Epithelial cell of esophagus (primary cell): ENCODE measurements at regions not wholly inside any gene's neighbourhood (a gene's known extent, or its start where the extent isn't known, plus 50 kb on each side); places are given as distances from the start of the nearest gene placed in this dataset.

Experiments used
- DNase-seq: peaks from one replicate; pipeline ENCODE4 v3.0.0; 2010; ENCODE audit warnings: low read depth
- H3K4me3 ChIP-seq: 2 replicates; pipeline ENCODE4 v1.5.1; 2011; ENCODE audit warnings: mild to moderate bottlenecking, low read length, control low read depth
- TF ChIP-seq, protein P1 (sequence below): IDR thresholded peaks from 2 replicates; pipeline ENCODE4 v1.5.1; 2011; ENCODE audit warnings: low read depth, mild to moderate bottlenecking, low read length, control low read depth, inconsistent platforms; ENCODE audit not compliant: insufficient read depth; ENCODE audit errors: missing control alignments

DNA sequence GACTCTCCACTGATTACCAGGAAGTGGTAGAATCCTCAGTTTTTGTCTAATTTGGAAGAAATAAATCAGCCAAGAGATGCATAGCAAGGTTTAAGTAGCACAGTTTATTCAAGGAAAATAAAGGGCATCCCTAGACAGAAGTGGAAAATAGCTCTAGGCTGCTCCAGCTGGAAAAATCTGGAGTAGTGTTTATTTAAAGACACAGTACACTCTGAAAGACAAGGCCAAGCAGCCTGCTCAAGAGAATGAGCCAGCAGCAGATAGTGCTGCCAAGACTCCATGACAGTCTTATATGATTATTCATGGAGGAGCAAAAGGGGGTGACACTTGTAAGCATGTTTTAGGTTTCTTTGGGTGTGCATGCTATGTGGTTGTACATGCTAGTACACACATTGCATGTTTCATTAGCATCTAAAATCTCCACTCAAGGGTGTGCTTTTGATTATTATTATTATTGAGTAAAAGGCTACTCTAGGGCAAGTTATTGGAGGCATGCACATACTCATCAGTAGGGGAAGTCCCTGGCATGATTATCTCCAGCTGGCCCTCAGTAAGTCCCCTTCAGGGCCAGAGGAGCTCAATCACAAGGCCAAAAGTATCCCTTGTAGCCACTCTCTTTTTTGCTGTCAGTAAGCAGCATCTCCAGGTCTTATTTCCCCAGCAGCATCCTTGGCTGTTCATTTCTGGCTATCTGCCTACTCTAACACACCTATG, 85.1 kb upstream of the USP9Y start:
- TF ChIP-seq, protein P1, sequence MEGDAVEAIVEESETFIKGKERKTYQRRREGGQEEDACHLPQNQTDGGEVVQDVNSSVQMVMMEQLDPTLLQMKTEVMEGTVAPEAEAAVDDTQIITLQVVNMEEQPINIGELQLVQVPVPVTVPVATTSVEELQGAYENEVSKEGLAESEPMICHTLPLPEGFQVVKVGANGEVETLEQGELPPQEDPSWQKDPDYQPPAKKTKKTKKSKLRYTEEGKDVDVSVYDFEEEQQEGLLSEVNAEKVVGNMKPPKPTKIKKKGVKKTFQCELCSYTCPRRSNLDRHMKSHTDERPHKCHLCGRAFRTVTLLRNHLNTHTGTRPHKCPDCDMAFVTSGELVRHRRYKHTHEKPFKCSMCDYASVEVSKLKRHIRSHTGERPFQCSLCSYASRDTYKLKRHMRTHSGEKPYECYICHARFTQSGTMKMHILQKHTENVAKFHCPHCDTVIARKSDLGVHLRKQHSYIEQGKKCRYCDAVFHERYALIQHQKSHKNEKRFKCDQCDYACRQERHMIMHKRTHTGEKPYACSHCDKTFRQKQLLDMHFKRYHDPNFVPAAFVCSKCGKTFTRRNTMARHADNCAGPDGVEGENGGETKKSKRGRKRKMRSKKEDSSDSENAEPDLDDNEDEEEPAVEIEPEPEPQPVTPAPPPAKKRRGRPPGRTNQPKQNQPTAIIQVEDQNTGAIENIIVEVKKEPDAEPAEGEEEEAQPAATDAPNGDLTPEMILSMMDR: no peak
- DNase-seq: no peak
- no peak overlapping the region for H3K4me3 ChIP-seq

DNA sequence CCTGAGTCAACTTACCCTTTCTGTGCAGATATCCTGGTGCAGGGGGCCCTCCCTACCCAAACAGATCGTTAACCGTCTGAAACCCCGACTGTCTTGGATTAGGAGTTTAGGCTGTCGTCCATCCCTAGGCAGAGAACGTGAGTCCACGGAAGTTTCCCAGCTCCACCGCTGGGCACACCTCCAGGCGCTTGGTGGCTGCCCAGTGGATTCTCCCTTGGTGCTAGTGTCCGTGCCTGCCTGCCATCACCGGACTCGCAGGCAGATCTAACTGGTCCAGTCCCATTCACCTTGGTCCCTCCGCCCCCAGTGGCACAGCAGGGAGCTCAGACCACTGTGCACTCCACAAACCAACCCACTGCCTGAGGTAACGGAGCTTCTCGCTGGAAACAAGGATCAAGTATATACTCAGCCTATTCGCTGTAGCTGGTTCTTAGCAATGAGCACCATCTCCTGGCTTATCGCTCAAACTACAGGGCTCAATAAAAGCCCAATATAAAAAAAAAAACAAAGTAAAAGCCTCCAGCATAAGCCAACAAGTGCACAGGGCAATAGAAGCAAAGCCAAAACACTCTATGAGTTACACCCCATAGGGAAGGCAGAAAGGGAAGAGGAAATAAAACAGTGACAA, 79.5 kb upstream of the USP9Y start:
- H3K4me3 ChIP-seq: no peak overlapping the region
- TF ChIP-seq, protein P1: peak; percentile 66
- peak; percentile 54 for DNase-seq

DNA sequence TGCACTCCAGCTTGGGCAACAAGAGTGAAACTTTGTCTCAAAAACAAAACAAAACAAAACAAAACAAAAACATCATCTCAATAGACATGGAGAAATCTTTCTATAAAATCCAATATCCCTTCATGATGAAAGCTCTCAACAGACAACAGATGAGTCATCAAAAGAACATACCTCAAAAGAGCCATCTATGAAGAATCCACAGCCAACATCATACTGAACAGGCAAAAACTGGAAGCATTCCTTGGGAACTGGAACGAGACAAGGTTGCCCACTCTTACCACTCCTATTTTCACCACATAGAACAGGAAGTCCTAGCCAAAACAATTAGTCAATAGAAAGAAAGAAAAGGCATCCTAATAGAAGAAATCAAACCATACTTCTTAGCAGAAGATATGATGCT, 77.8 kb upstream of the USP9Y start:
- TF ChIP-seq, protein P1: no peak
- peak; percentile 29 for DNase-seq
- H3K4me3 ChIP-seq: no peak overlapping the region

DNA sequence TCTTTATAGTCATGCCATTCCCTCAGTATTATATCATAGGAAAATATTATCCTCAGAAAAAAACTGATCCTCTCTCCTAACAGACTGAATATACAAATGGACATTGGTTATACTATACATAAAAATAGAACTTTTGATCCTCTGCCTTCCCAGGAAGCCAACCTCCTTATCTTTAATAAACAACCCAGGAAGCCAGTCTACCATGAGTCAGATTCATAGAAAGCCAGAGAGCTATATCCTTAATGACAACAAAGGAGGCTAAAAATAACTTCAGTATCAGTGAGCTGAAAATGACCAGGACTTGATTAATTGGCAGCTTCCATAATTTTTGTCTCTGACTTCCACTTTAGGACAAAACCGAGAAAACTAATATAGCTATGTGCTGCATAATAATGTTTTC, 58.0 kb upstream of the USP9Y start:
- peak; percentile 44 for DNase-seq
- no peak overlapping the region for H3K4me3 ChIP-seq
- TF ChIP-seq, protein P1: no peak

DNA sequence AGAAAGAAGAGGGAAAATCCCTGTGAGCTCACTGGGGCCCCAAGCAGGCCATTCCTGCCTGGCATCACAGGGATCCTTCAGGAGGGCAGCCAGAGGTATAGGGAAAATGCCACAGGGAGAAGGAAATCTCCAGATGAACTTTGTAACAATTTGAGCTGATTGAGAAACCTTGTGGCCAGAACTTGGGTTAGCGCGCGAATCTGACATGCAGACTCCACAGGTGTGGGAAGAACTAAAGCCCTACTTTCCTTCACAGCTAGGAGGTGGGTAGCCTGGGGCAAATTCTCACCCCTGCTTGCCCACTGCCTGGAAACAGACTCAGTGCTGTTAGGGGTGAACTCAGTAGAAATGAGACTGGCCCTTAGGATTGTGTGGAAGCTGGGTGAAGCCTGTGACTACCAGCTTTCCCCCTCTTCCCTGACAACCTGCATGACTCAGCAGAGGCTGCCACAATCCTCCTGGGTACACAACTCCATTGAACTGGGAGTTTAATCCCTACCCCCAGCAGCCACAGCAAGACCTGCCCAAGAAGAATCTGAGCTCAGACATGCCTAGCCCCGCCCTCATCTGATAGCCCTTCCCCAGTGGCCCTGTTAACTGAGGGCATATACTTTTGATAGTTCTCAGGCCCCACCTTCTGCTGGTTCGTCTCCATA, 57.2 kb upstream of the USP9Y start:
- TF ChIP-seq, protein P1: no peak
- no peak overlapping the region for H3K4me3 ChIP-seq
- peak; percentile 86 for DNase-seq

DNA sequence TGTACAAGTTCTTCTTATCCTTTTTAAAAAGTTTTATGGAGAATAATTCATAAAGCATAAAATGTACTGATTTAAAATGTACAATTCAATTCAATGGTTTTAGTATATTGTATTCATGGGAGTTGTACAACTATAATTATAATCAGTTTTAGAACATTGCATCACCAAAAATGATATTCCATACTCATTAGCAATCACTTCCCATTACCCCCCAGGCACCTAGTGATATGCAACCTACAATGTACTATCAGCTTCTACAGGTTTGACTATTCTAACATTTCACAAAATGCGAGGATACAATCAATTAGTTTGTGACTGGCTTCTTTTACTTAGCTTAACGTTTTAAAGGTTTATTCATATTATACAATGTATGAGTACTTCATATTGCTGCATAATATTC, 49.9 kb upstream of the USP9Y start:
- no peak overlapping the region for H3K4me3 ChIP-seq
- TF ChIP-seq, protein P1: no peak
- DNase-seq: peak; percentile 55
